SIG-M5 treated with dmso at 0.1 percent for 504 hours (cell line): ENCODE measurements at regions not wholly inside any gene's neighbourhood (a gene's known extent, or its start where the extent isn't known, plus 50 kb on each side); places are given as distances from the start of the nearest gene placed in this dataset.
"Not testable (repeated sequence)": the region's sequence is repeated elsewhere in the genome, so short reads cannot be mapped to it uniquely, and the experiment has no call there.

ENCODE experiments used
- DNase-seq: peaks from one replicate; lab custom pipeline; 2025; ENCODE audit not compliant: unreplicated experiment; lab: John Stamatoyannopoulos, UW

DNA sequence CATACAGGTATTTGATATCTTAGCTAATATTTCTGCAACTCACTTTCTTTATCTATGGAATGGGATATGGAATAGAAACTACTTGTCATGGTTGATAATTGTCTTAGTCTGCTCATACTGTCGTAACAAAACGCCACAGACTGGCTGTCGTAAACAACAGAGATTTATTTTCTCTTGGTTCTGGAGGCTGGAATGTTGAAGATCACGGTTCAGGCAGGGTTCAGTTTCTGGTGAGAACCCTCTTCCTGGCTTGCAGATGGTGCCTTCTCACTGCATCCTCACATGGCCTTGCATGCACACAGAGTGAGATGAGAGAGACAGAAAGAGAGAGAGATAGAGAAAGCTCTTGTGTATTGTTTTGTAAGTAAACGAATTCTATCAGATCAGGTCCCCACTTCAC lies 332.7 kb upstream of the MAGI2 start:
- no peak for DNase-seq

DNA sequence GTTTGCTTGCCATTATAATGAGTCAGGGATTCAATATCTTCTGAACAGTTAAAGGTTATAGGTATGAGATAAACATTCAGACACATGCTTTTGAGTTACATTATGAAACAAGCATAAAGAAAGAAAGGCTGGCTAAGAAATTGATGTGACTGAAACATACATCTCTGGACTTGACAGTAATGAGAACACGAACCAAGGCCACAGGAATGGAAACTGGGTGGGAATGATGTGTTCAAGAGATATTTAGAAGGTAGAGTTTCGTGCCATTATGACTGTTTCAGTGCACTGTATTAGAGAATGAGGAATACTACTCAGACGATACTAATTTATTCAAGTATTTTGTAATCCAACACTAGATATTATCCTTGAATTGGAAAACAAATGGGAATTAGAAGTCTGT lies 332.1 kb upstream of the MAGI2 start:
- DNase-seq = no peak

DNA sequence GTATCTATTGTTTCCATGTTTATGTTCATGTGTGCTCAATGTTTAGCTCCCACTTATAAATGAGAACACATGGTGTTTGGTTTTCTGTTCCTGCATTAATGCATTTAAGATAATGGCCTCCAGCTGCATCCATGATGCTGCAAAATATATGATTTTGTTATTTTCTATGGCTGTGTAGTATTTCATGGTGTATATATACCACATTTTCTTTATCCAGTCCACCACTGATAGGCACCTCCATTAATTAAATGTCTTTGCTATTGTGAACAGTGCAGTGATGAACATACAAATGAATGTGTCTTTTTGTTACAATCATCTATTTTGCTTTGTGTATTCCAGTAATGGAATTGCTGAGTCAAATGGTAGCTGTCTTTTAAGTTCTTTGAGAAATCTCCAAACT lies 329.4 kb upstream of the MAGI2 start:
- no peak for DNase-seq

DNA sequence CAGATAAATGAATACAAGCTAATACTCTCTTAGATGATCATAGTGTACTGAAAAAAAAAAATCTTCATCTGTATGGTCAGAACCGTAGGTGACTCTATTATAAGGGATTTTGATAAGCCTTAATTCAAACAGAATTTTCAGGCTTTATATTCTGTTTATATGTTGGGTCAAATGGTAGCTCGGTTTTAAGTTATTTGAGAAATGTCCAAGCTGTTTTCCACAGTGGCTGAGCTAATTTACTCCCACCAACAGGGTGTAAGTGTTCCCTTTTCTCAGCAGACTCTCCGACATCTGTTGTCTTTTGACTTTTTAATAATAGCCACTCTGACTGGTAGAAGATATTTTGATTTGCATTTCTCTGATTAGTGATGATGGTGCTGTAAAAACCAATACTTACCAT lies 328.8 kb upstream of the MAGI2 start:
- DNase-seq = no peak

DNA sequence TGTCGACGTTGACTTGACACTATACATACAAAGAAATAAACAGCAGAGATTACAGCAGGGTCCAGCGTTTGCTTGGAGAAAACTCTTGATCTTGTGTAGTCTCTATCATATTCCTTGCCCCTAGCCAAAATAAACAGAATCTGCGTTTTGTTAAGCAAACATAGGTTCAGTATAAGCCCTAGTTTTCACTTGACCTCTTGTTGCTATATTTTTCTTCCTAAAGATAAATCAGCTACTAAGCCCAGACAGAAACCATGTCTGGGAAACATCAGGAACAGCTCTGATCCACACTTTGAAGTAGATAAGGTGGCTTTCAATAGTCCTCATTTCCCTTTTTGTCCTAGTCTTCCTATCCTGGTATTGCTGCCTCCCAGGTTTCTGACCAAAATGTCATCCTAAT lies 328.2 kb upstream of the MAGI2 start:
- no peak for DNase-seq

DNA sequence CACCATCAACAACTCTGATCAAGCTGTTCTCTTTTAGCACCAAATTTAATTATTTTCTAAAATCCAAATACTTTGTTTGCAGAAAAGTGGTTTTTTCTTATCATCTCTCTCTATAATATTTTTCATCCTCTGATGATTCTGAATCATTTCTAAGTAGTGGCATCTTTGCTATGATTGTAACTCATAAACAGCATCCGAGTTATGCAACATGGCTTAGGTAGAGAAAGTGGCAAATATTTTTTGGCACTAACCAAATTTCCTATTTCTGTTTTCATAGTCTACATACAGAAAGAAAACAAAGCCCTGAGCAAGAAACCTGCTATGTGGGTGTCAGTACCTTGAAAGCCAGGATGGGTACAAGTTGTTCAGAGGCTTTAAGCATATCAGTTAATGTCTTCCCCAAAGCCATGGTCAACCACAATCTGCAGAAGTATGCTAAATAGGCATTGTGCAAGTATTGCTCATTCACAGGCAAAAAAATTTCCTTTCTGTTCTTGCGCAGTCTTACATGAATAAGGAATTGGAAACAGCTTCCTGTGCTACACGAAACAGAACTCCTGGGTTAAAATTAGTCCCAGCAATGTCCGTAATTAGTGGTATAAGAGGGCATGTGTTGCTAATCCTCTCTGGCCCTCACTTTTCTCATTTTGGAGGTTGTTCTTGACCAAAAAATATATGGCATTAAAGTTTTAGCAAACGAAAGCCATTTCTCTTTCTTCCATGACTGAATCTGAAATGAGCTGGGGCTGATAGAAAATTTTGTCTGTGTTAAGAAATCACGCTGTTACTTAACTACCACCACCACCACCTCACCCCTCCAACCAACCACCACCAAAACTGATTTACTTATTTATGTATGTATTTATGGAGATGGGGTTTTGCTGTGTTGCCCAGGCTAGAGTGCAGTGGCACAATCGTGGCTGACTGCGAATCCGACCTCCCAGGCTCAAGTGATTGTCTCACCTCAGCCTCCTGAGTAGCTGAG lies 325.6 kb upstream of the MAGI2 start:
- DNase-seq = peak; percentile 89

DNA sequence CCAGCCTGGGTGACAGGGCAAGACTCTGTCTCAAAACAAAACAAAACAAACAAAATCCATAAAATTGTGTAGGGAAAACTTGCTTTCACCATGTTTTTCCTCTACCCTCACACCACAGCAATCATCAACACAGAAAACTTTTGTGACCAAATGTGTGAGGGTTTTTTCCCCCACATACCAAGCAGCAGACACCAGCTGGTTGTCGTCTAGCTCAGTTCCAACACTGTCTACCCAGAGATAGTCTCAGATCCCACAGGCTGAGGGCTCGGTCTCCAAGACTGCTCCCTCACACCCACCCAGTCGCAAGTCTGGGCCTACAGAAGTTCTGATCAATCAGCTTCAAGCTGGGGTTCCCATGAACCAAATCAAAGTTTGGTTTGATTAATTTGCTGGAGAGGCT lies 322.4 kb upstream of the MAGI2 start:
- no peak for DNase-seq

DNA sequence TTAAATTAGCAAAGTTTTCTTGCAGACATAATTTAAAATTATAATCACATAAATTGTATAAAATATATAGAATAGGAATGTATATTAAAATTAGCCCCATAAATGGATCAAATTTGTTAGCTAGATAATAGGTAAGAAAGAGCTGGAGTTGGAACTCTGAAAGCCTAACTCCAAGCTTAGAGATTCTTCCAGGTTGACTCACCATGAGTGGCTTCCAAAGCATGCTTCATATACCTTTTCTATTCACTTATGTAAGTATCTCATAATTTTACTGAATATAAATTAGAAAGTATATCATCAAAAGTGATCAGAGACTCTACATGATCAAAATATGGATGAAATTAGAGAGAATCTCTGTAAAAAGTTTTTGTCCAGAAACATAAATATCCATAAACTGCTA lies 320.7 kb upstream of the MAGI2 start:
- DNase-seq = no peak

DNA sequence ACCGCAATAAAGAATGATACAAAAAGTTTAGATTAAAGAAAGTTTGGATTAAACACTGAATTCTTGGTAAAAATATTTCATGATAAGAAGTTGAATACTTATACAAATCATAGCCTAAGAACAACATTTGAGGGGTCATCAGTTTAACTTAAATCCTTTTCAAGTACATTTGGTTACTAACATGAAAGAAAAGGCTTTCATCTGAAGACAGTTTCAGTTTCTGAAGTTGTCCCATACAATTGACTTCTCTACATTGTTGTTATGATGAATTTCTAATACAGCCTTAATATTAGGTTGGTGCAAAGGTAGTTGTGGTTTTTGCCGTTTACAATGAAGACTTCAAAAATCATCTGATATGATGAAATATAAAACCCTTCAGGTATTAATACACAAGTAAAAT lies 317.5 kb upstream of the MAGI2 start:
- no peak for DNase-seq

DNA sequence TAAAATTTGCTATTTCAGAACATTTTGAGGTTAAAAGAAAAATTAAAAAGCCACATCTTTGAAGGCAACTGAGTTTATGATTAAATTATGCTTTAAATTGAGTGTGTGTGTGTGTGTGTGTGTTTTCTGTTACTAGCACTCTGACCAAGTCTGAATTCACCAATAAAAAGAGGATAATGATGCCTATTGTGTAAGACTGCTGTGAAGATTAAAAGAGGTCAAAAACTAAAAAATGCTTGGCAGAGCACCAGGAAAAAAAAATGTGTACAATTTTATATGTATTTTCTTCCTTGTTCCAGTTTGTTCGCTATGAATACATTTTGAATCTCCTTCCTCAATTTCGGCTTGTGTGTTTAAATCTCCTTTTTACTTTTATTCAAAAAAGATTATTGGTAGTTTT lies 316.6 kb upstream of the MAGI2 start:
- no peak for DNase-seq

DNA sequence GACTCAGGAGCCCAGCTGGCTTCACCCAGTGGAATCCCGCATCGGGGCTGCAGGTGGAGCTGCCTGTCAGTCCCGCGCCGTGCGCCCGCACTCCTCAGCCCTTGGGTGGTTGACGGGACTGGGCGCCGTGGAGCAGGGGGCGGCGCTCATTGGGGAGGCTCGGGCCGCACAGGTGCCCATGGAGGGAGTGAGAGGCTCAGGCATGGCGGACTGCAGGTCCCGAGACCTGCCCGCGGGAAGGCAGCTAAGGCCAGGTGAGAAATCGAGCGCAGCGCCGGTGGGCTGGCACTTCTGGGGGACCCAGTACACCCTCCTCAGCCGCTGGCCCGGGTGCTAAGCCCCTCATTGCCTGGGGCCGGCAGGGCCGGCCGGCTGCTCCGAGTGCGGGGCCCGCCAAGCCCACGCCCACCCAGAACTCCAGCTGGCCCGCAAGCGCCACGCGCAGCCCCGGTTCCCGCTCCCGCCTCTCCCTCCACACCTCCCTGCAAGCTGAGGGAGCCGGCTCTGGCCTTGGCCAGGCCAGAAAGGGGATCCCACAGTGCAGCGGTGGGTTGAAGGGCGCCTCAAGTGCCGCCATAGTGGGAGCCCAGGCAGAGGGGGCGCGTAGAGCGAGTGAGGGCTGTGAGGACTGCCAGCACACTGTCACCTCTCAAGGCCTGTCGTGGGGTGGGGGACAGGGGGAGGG lies 314.6 kb upstream of the MAGI2 start:
- DNase-seq = not testable (repeated sequence)

DNA sequence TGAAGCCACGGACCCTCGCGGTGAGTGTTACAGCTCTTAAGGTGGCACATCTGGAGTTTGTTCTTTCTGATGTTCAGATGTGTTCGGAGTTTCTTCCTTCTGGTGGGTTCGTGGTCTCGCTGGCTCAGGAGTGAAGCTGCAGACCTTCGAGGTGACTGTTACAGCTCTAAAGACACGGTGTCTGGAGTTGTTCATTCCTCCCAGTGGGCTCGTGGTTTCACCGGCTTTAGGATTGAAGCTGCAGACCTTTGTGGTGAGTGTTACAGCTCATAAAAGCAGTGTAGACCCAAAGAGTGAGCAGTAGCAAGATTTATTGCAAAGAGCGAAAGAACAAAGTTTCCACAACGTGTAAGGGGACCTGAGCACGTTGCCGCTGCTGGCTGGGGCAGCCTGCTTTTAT lies 313.7 kb upstream of the MAGI2 start:
- DNase-seq = not testable (repeated sequence)

DNA sequence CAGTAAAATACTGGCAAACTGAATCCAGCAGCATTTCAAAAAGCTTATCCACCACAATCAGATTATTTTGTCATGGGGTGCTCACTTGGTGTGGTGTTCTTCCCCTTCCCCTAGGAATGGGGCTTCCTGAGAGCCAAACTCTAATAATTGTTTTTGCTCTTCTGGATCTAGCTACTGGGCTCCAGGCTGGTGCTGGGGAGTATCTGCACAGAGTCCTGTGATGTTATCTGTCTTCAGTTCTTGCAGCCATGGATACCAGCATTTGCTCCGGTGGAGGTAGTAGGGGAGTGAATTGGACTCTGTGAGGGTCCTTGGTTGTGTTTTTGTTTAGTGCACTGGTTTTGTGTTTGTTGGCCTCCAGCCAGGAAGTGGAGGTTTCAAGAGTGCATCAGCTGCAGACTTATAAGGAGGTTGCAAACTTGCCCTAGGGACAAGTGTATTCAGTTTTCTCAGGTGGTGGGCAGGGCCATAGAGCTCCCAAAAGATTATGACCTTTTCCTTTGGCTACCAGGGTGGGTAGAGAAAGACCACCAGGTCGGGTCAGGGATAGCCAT lies 308.5 kb upstream of the MAGI2 start:
- no peak for DNase-seq

DNA sequence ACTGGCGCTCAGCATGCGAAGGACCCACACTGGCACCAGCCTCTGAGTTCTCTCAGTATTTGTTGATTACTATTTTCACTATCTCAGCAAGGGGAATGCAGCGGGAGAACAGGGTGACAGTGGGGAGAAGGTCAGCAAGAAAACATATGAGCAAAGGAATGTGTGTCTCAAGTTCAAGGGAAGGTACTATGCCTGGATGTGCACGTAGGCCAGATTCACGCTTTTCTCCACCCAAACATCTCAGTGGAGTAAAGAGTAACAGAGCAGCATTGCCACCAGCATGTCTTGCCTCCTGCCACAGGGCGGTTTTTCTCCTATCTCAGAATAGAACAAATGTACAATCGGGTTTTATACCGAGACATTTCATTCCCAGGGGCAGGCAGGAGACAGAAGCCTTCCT lies 297.5 kb upstream of the MAGI2 start:
- DNase-seq = not testable (repeated sequence)

DNA sequence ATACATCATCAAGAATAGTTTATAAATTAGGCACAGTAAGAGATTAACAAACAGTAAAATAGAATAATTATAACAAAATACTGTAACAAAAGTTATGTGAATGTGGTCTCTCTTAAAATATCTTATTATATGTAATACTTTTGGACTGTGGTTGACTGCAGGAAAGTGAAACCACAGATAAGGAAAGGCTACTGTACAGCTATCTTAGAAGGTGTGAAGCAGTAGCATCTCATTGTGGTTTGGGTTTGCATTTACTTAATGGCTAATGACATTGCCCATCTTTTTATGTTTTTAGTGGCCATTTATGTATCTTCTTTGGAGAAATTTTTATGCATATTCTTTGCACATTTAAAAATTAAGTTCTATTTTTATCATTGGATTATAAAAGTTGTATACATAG lies 296.4 kb upstream of the MAGI2 start:
- DNase-seq = no peak

DNA sequence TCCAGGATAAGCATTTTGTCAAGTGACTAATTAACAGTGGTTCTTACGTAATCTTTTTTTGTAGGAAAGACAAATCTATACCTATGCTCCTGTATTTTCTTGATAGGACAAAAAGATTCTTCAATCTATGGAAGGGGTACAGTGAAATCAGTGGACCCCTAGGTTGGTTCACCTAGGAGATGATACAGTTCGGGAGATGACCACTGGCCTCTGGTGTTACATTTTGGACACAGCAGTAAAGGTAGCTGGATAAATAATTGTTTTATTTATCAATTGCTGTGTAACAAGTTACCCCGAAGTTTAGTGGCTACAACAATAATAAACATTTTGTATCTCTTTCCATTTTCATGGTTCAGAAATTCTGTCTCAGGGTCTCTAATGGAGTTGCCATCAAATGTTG lies 288.2 kb upstream of the MAGI2 start:
- no peak for DNase-seq

DNA sequence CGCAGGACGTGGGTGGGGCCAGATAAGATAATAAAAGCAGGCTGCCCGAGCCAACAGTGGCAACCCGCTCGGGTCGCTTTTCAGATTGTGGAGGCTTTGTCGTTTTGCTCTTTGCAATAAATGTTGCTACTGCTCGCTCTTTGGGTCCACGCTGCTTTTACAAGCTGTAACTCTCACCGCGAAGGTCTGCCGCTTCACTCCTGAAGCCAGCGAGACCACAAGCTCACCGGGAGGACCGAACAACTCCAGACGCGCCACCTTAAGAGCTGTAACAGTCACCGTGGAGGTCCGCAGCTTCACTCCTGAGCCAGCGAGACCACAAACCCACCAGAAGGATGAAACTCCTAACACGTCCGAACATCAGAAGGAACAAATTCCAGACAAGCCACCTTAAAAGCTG lies 286.6 kb upstream of the MAGI2 start:
- DNase-seq = no peak

DNA sequence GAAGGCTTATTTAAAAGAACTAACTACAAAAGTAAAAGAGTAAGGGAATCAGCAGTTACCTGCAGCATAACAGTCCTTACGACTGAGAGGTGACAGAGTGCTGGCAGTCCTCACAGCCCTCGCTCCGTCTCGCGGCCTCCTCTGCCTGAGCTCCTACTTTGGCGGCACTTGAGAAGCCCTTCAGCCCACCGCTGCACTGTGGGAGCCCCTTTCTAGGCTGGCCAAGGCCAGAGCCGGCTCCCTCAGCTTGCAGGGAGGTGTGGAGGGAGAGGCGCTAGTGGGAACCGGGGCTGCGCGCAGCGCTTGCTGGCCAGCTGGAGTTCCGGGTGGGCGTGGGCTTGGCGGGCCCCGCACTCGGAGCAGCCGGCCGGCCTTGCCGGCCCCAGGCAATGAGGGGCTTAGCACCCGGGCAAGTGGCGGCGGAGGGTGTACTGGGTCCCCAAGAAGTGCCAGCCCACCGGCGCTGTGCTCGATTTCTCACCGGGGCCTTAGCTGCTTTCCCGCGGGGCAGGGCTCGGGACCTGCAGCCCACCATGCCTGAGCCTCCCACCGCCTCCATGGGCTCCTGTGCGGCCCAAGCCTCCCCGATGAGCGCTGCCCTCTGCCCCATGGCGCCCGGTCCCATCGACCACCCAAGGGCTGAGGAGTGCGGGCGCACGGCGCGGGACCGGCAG lies 285.7 kb upstream of the MAGI2 start:
- not testable (repeated sequence) for DNase-seq

DNA sequence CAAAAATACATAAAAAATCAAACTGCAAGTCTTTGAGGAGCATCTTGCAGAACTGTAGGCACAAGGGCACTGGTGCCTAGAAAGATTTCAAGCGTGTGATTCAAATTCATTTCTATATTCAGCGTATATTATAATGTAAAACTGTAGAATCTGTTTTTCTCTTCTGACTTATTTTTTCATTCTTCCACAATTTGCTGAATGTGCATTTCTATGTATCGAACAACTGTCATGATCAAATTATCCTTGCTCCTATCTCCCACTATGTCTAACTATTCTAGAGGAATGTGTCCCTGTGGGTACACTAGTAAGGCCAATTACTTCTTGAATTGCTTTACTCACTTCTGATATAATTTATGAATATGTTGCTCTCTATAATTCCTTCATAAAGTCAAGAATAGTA lies 283.0 kb upstream of the MAGI2 start:
- no peak for DNase-seq

DNA sequence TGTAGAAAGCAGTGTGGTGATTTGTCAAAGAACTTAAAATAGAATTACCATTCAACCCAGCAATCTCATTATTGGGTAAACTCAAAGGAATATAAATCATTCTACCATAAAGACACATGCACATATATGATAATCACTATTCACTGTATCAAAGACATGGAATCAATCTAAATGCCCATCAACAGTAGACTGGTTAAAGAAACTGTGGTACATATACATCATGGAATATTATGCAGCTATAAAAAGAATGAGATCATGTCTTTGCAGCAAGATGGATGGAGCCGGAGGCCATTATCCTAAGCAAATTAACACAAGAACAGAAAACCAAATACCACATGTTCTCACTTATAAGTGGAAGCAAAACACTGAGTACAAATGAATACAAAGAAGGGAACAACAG lies 281.5 kb upstream of the MAGI2 start:
- DNase-seq = no peak

DNA sequence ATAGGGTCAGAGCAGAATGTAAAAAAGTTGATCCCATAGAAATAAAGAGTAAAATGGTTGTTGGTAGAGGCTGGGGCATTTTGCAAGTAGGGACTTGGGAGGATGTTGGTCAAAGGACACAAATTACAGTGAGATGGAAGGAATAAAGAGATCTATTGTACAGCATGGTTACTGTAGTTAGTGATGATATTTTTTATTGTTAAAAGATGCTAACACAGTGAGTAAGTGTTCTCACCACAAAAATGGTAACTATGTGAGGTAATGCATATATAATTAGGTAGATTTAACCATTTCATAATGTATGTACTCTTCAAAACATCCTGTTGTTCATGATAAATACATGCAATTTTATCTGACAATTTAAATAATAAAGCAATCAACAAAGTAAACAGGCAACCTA lies 280.7 kb upstream of the MAGI2 start:
- DNase-seq = no peak

DNA sequence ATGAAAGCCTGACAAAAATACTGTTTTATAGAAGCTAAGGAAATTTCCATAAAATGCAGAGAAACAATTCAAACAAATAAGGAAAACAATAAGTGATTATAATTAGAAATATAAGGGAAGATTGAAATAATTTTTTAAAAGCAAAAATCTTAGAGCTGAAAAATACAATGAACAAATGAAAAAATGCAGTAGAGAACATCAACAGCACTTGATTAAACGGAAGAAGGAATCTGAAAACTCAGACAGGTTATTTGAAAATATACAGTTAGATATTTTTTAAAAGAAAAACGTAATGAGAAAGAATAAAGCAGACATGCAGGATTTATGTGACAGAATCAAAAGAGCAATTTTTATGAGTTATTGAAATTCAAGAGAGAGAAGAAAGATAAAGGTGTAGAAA lies 279.1 kb upstream of the MAGI2 start:
- DNase-seq = no peak
